ENCODE measurements at regions not wholly inside any gene's neighbourhood (a gene's known extent, or its start where the extent isn't known, plus 50 kb on each side); places are given as distances from the start of the nearest gene placed in this dataset.

- ChIA-PET POLR2A (no interaction called here), CTCF (no interaction called here)
- FAIRE-seq = no peak
- no peaks in the 10 kb centered on the region for H3K36me3 ChIP-seq (ENCODE audit: control insufficient read depth in 2 of 2, extremely low read depth in 1 of 2, insufficient read depth in 2 of 2, low read length in 2 of 2)
- no peaks in the 10 kb centered on the region for H3K4me1 ChIP-seq (ENCODE audit: control insufficient read depth, extremely low read depth, insufficient read depth, low read length)
- BruUV-seq (replicated peaks) = no TSS peak
- no peaks in the 10 kb centered on the region for H4K20me1 ChIP-seq (replicated peaks; ENCODE audit: control insufficient read depth, extremely low read depth, insufficient read depth, low read length)
- H3K9ac ChIP-seq (replicated peaks; ENCODE audit: extremely low read depth, insufficient read depth, low read length) = no peak overlapping the region
- no peak overlapping the region for H3K27ac ChIP-seq (ENCODE audit: insufficient read depth, low read depth, low read length)
- DNase-seq (ENCODE audit: low read depth, low spot score) = no peak
- H3K9me3 ChIP-seq (replicated peaks; ENCODE audit: control insufficient read depth, insufficient read depth, low read length) = no peaks in the 10 kb centered on the region
- no peak overlapping the region for H3K4me2 ChIP-seq (ENCODE audit: insufficient read depth, low read length)
- no peak overlapping the region for H2AFZ ChIP-seq (ENCODE audit: low read depth, low read length)
- dilution Hi-C loops (cut with MboI; ENCODE audit: extremely low pct_ligation_motif_present, low sequenced_read_pairs) (no loop called here), intact Hi-C loops (cut with micrococcal nuclease) (no loop called here)
- H3K27me3 ChIP-seq (ENCODE audit: control insufficient read depth in 2 of 2, insufficient read depth in 2 of 2, low read length in 2 of 2) = no peaks in the 10 kb centered on the region
- TF ChIP-seq, protein P1, sequence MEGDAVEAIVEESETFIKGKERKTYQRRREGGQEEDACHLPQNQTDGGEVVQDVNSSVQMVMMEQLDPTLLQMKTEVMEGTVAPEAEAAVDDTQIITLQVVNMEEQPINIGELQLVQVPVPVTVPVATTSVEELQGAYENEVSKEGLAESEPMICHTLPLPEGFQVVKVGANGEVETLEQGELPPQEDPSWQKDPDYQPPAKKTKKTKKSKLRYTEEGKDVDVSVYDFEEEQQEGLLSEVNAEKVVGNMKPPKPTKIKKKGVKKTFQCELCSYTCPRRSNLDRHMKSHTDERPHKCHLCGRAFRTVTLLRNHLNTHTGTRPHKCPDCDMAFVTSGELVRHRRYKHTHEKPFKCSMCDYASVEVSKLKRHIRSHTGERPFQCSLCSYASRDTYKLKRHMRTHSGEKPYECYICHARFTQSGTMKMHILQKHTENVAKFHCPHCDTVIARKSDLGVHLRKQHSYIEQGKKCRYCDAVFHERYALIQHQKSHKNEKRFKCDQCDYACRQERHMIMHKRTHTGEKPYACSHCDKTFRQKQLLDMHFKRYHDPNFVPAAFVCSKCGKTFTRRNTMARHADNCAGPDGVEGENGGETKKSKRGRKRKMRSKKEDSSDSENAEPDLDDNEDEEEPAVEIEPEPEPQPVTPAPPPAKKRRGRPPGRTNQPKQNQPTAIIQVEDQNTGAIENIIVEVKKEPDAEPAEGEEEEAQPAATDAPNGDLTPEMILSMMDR (IDR thresholded peaks at IDR 0.05; ENCODE audit: extremely low read depth in 1 of 2, insufficient read depth in 1 of 2, low read depth in 1 of 2, low read length in 2 of 2) = no peak
- TF ChIP-seq FOS (IDR thresholded peaks at IDR 0.05; ENCODE audit: borderline replicate concordance, insufficient read depth, low read length) = no peak
- no peak for TF ChIP-seq MYC (IDR thresholded peaks at IDR 0.05; ENCODE audit: low read depth, low read length)
- TF ChIP-seq GATA2 (IDR thresholded peaks at IDR 0.05; ENCODE audit: insufficient read depth, insufficient read length, low read depth, low read length) = no peak
- no peak for TF ChIP-seq EZH2 (IDR thresholded peaks at IDR 0.05; ENCODE audit: borderline replicate concordance, low read depth, low read length, severe bottlenecking)
- TF ChIP-seq JUN (IDR thresholded peaks at IDR 0.05; ENCODE audit: borderline replicate concordance, insufficient read depth, insufficient read length, low read depth) = no peak
- no peak for TF ChIP-seq MAX (IDR thresholded peaks at IDR 0.05; ENCODE audit: insufficient read depth, insufficient read length)
- H3K9me1 ChIP-seq (replicated peaks; ENCODE audit: control insufficient read depth, extremely low read depth, insufficient read depth, low read length) = no peaks in the 10 kb centered on the region
- no peaks in the 10 kb centered on the region for H3K79me2 ChIP-seq (ENCODE audit: control insufficient read depth, insufficient read depth, low read length)
- H3K4me3 ChIP-seq (replicated peaks in 1 of 3; ENCODE audit: insufficient read depth in 1 of 3, low read depth in 1 of 3, low read length in 3 of 3) = no peak overlapping the region
These were observed 536.2 kb upstream of the NRSN1 start for GRCh38 chr6:23589811-23590210.
